SK-N-SH (cell line): ENCODE measurements at regions not wholly inside any gene's neighbourhood (a gene's known extent, or its start where the extent isn't known, plus 50 kb on each side); places are given as distances from the start of the nearest gene placed in this dataset.

Source experiments
- CTCF ChIA-PET: fragments of 300-600, 350-600 bp; formaldehyde crosslinking; extraction: SDS; loops from one replicate; lab custom pipeline; 2021; lab: Yijun Ruan, JAX
- POLR2A ChIA-PET: fragments of 350-600 bp; sonication (Branson Sonifier 250); formaldehyde crosslinking; extraction: SDS; loops from one replicate; lab custom pipeline; 2020; ENCODE audit warnings: antibody characterized with exemption, inconsistent platforms; lab: Yijun Ruan, JAX
- DNase-seq: peaks from one replicate; pipeline ENCODE4 v3.0.0; 2012
- H2AFZ ChIP-seq: fragments of 200-600 bp; sonication (generic); 2 replicates; pipeline ENCODE4 v1.8.1; 2016; ENCODE audit warnings: antibody characterized with exemption, mild to moderate bottlenecking, low read depth
- H3F3A ChIP-seq: fragments of 200-600 bp; sonication (generic); replicated peaks from 2 replicates; pipeline ENCODE3; 2016; ENCODE audit warnings: antibody characterized with exemption, mild to moderate bottlenecking; ENCODE audit not compliant: insufficient read depth
- H3K27ac ChIP-seq, 2 experiments: fragments of 200-500 bp in 1 of 2; fragments of 200-600 bp in 1 of 2; sonication (Bioruptor generic) in 1 of 2; sonication (generic), shearing (Covaris generic) in 1 of 2; 2 replicates each; pipeline versions ENCODE4 v1.5.1 to v1.6.1; 2014 to 2016; ENCODE audit warnings: low read depth in 2 of 2, inconsistent platforms in 1 of 2, low read length in 1 of 2, mild to moderate bottlenecking in 1 of 2, mixed read lengths in 1 of 2
- H3K27me3 ChIP-seq: fragments of 200-600 bp; sonication (generic), shearing (Covaris generic); 2 replicates; pipeline ENCODE4 v1.6.1; 2016; ENCODE audit warnings: mixed run types; ENCODE audit not compliant: insufficient read depth
- H3K36me3 ChIP-seq, 2 experiments: fragments of 200-500 bp in 1 of 2; fragments of 200-600 bp in 1 of 2; sonication (Bioruptor generic) in 1 of 2; sonication (generic) in 1 of 2; replicated peaks in 1 of 2; 2 replicates each; pipeline versions ENCODE3 to v1.5.1; 2014 to 2016; ENCODE audit warnings: low read length in 1 of 2, mild to moderate bottlenecking in 1 of 2; ENCODE audit not compliant: insufficient read depth in 2 of 2, control insufficient read depth in 1 of 2
- H3K4me1 ChIP-seq, 2 experiments: fragments of 200-500 bp in 1 of 2; fragments of 200-600 bp in 1 of 2; sonication (Bioruptor generic) in 1 of 2; sonication (generic), shearing (Covaris generic) in 1 of 2; 2 replicates each; pipeline versions ENCODE4 v1.5.1 to v1.6.1; 2014 to 2016; ENCODE audit warnings: low read depth in 1 of 2, low read length in 1 of 2, mixed run types in 1 of 2; ENCODE audit not compliant: insufficient read depth in 2 of 2, control insufficient read depth in 1 of 2
- H3K4me2 ChIP-seq: fragments of 200-600 bp; sonication (generic), shearing (Covaris generic); 2 replicates; pipeline ENCODE4 v1.6.1; 2017; ENCODE audit warnings: mixed run types
- H3K4me3 ChIP-seq, 2 experiments: fragments of 200-500 bp in 1 of 2; fragments of 200-600 bp in 1 of 2; sonication (Bioruptor generic) in 1 of 2; sonication (generic), shearing (Covaris generic) in 1 of 2; 2 replicates each; pipeline versions ENCODE4 v1.5.1 to v1.8.1; 2014 to 2016; ENCODE audit warnings: low read depth in 2 of 2, inconsistent platforms in 1 of 2, low read length in 1 of 2, mild to moderate bottlenecking in 1 of 2, mixed read lengths in 1 of 2, moderate library complexity in 1 of 2
- H3K79me2 ChIP-seq: fragments of 200-600 bp; sonication (generic); 2 replicates; pipeline ENCODE4 v1.8.1; 2017; ENCODE audit warnings: mild to moderate bottlenecking; ENCODE audit not compliant: insufficient read depth
- H3K9ac ChIP-seq: fragments of 200-600 bp; sonication (generic); 2 replicates; pipeline ENCODE4 v1.6.1; 2017; ENCODE audit warnings: mixed run types
- H3K9me2 ChIP-seq: fragments of 200-600 bp; sonication (generic); 2 replicates; pipeline ENCODE4 v1.6.1; 2017; ENCODE audit warnings: mixed run types
- H3K9me3 ChIP-seq: fragments of 200-600 bp; sonication (generic); 2 replicates; pipeline ENCODE4 v1.6.1; 2017; ENCODE audit warnings: mixed run types, mild to moderate bottlenecking, moderate library complexity
- H4K20me1 ChIP-seq: fragments of 200-600 bp; sonication (generic); 2 replicates; pipeline ENCODE4 v1.6.1; 2017; ENCODE audit warnings: mild to moderate bottlenecking, mixed run types; ENCODE audit not compliant: insufficient read depth
- ELF1 ChIP-seq: IDR thresholded peaks from 2 replicates; pipeline ENCODE4 v1.4.0; 2012
- EZH2phosphoT487 ChIP-seq: fragments of 200-600 bp; sonication (generic); IDR thresholded peaks from 2 replicates; pipeline ENCODE4 v1.6.1; 2017; ENCODE audit warnings: low read depth, mixed run types, mild to moderate bottlenecking, antibody characterized with exemption, moderate library complexity, borderline replicate concordance
- FOSL2 ChIP-seq: IDR thresholded peaks from 2 replicates; pipeline ENCODE4 v1.4.0; 2012; ENCODE audit warnings: low read depth, mild to moderate bottlenecking, moderate library complexity, borderline replicate concordance
- FOXJ3 ChIP-seq: sonication (generic); formaldehyde crosslinking; IDR thresholded peaks from 2 replicates; pipeline ENCODE4 v1.5.1; 2020; ENCODE audit warnings: mild to moderate bottlenecking, missing genetic modification reagents
- GABPA ChIP-seq: IDR thresholded peaks from 2 replicates; pipeline ENCODE4 v1.4.0; 2012; ENCODE audit warnings: low read depth, mild to moderate bottlenecking
- NFIC ChIP-seq: IDR thresholded peaks from 2 replicates; pipeline ENCODE4 v1.4.0; 2012; ENCODE audit warnings: borderline replicate concordance
- NRF1 ChIP-seq: IDR thresholded peaks from 2 replicates; pipeline ENCODE4 v1.6.1; 2012; ENCODE audit warnings: low read depth, mild to moderate bottlenecking, low read length
- TAF1 ChIP-seq: IDR thresholded peaks from 2 replicates; pipeline ENCODE4 v1.6.1; 2012; ENCODE audit warnings: low read depth, mild to moderate bottlenecking, low read length, moderate library complexity, borderline replicate concordance
- TCF12 ChIP-seq: IDR thresholded peaks from 2 replicates; pipeline ENCODE4 v1.4.0; 2012
- WGBS: methylation state at CpG from one replicate; pipeline ENCODE4 v1.1.6; 2017; ENCODE audit warnings: low lambda C conversion rate; 5-methylcytosine and 5-hydroxymethylcytosine counted together
- TF ChIP-seq, protein P1 (sequence below): IDR thresholded peaks from 2 replicates; pipeline ENCODE4 v1.6.1; 2012; ENCODE audit warnings: mild to moderate bottlenecking, low read depth, low read length, moderate library complexity
- TF ChIP-seq, protein P2 (sequence below): IDR thresholded peaks from 2 replicates; pipeline ENCODE4 v1.4.0; 2012; ENCODE audit warnings: low read depth, borderline replicate concordance
- TF ChIP-seq, protein P3 (sequence below): fragments of 150-350 bp; IDR thresholded peaks from 2 replicates; pipeline ENCODE4 v1.6.1; 2017; ENCODE audit warnings: antibody characterized with exemption, low read length, low read depth, borderline replicate concordance

DNA sequence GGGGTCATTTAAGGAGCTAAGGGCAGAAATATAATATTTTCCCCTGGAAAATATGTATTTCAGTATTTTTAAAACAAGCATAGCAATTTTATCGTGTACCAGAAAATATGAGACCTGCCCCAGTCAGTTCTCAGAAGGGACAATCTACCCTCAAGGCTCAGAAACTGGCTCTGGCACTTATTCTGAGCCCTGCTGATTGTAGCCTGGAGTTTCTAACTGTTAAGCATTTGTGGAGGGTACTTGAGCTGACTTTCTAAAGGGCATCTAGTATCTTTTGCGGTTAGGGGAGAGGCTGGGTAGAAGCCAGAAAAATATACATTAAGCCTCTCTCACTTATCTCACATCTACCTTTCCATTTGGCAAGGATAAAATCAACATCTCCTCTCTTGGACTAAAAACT lies 71.3 kb upstream of the FSHB start (continued):
- TF ChIP-seq, protein P1, sequence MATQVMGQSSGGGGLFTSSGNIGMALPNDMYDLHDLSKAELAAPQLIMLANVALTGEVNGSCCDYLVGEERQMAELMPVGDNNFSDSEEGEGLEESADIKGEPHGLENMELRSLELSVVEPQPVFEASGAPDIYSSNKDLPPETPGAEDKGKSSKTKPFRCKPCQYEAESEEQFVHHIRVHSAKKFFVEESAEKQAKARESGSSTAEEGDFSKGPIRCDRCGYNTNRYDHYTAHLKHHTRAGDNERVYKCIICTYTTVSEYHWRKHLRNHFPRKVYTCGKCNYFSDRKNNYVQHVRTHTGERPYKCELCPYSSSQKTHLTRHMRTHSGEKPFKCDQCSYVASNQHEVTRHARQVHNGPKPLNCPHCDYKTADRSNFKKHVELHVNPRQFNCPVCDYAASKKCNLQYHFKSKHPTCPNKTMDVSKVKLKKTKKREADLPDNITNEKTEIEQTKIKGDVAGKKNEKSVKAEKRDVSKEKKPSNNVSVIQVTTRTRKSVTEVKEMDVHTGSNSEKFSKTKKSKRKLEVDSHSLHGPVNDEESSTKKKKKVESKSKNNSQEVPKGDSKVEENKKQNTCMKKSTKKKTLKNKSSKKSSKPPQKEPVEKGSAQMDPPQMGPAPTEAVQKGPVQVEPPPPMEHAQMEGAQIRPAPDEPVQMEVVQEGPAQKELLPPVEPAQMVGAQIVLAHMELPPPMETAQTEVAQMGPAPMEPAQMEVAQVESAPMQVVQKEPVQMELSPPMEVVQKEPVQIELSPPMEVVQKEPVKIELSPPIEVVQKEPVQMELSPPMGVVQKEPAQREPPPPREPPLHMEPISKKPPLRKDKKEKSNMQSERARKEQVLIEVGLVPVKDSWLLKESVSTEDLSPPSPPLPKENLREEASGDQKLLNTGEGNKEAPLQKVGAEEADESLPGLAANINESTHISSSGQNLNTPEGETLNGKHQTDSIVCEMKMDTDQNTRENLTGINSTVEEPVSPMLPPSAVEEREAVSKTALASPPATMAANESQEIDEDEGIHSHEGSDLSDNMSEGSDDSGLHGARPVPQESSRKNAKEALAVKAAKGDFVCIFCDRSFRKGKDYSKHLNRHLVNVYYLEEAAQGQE = no peak
- TF ChIP-seq, protein P2, sequence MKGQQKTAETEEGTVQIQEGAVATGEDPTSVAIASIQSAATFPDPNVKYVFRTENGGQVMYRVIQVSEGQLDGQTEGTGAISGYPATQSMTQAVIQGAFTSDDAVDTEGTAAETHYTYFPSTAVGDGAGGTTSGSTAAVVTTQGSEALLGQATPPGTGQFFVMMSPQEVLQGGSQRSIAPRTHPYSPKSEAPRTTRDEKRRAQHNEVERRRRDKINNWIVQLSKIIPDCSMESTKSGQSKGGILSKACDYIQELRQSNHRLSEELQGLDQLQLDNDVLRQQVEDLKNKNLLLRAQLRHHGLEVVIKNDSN = no peak
- no peak for TF ChIP-seq ELF1
- no peak for TF ChIP-seq FOXJ3
- TF ChIP-seq NFIC = no peak
- TF ChIP-seq TCF12 = no peak
- TF ChIP-seq, protein P3, sequence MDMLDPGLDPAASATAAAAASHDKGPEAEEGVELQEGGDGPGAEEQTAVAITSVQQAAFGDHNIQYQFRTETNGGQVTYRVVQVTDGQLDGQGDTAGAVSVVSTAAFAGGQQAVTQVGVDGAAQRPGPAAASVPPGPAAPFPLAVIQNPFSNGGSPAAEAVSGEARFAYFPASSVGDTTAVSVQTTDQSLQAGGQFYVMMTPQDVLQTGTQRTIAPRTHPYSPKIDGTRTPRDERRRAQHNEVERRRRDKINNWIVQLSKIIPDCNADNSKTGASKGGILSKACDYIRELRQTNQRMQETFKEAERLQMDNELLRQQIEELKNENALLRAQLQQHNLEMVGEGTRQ = no peak
- no peak for TF ChIP-seq TAF1
- TF ChIP-seq EZH2phosphoT487 = no peak
- TF ChIP-seq GABPA = no peak
- no peak for TF ChIP-seq NRF1

DNA sequence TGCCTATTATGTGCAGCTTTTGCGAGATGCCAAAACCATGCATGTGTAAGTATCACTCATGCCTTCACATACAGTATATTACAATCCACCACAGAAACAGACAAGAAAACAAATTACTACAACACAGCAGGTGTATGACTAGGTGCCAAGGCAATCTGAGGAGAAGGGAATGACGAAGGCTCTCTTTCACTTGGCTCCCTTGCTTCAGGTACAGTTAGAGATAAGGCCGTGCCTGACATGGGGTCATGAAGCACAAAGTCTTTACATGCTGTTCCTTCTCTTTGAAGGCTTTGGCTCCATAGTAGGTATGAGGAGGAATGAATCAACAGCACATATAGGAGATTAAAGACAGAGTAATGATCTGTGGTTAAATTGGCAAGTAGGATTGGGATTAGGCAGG lies 65.2 kb upstream of the FSHB start:
- Histone ChIP-seq H3K9ac (no peak overlapping the region), H3F3A (no peaks in the 10 kb centered on the region), H3K4me1 (no peaks in the 10 kb centered on the region), H3K9me3 (no peaks in the 10 kb centered on the region), H4K20me1 (no peaks in the 10 kb centered on the region), H3K27me3 (peaks cover 4% of the 10 kb centered on the region; the same call in 1 of the 2 replicates), H3K9me2 (no peaks in the 10 kb centered on the region), H3K27ac (no peak overlapping the region), H3K4me2 (no peak overlapping the region), H3K4me3 (no peak overlapping the region), H3K79me2 (no peaks in the 10 kb centered on the region), H3K36me3 (no peaks in the 10 kb centered on the region), H2AFZ (no peak overlapping the region)
- ChIA-PET POLR2A (no interaction called here), CTCF (interaction anchor here (0.9 kb wide), 1 partner anchor 22 kb away, joined by 3 read pairs; no protein-coding TSS in a partner anchor)
- TF ChIP-seq FOSL2 = no peak
- DNase-seq = no peak
- WGBS = 37% methylated on average over 3 of the region's 3 CpGs
